Immature natural killer cell (primary cell): ENCODE measurements at regions not wholly inside any gene's neighbourhood (a gene's known extent, or its start where the extent isn't known, plus 50 kb on each side); places are given as distances from the start of the nearest gene placed in this dataset.
"Not testable (repeated sequence)": the region's sequence is repeated elsewhere in the genome, so short reads cannot be mapped to it uniquely, and the experiment has no call there.

Experiments
- DNase-seq, 3 donors: peaks; one replicate each; pipeline ENCODE4 v3.0.0; 2022; ENCODE audit warnings: mixed read lengths in 1 of 3
- H3K27ac Mint-ChIP-seq, 6 donors: one replicate each; pipeline ENCODE4 v1.8.0; 2020; ENCODE audit warnings: mixed read lengths in 6 of 6, mild to moderate bottlenecking in 5 of 6, inconsistent platforms in 4 of 6, moderate library complexity in 3 of 6
- H3K27me3 Mint-ChIP-seq, 3 donors: one replicate each; pipeline ENCODE4 v1.8.0; 2020 to 2021; ENCODE audit warnings: low read depth in 3 of 3, mild to moderate bottlenecking in 3 of 3, mixed read lengths in 3 of 3, moderate library complexity in 3 of 3, inconsistent platforms in 1 of 3
- H3K36me3 Mint-ChIP-seq, 3 donors: one replicate each; pipeline ENCODE4 v1.8.0; 2020; ENCODE audit warnings: mixed read lengths in 3 of 3, inconsistent platforms in 2 of 3, mild to moderate bottlenecking in 2 of 3
- H3K4me1 Mint-ChIP-seq, 2 donors: one replicate each; pipeline ENCODE4 v1.8.0; 2020; ENCODE audit warnings: inconsistent platforms in 2 of 2, mild to moderate bottlenecking in 2 of 2, mixed read lengths in 2 of 2, moderate library complexity in 1 of 2
- H3K4me3 Mint-ChIP-seq, 5 donors: one replicate each; pipeline ENCODE4 v1.8.0; 2020; ENCODE audit warnings: mild to moderate bottlenecking in 5 of 5, mixed read lengths in 5 of 5, inconsistent platforms in 3 of 5, moderate library complexity in 3 of 5
- H3K9me3 Mint-ChIP-seq, 6 donors: one replicate each; pipeline ENCODE4 v1.8.0; 2020; ENCODE audit warnings: mild to moderate bottlenecking in 6 of 6, mixed read lengths in 6 of 6, inconsistent platforms in 4 of 6, moderate library complexity in 3 of 6

GRCh38 chr9:7316166-7316795, 483.3 kb downstream of the DMAC1 start:
- peaks cover 21 to 40% (median 30%) of the 10 kb centered on the region in 6 donors for H3K9me3 Mint-ChIP-seq
- peaks cover 4 to 17% (median 10%) of the 10 kb centered on the region in 3 donors for H3K27me3 Mint-ChIP-seq
- DNase-seq = no peak
- H3K4me3 Mint-ChIP-seq = no peak overlapping the region
- H3K36me3 Mint-ChIP-seq = peaks cover 5 to 15% (median 10%) of the 10 kb centered on the region in 3 donors
- H3K4me1 Mint-ChIP-seq = no peaks in the 10 kb centered on the region
- H3K27ac Mint-ChIP-seq = no peak overlapping the region

GRCh38 chr9:7315746-7316145, 483.8 kb downstream of the DMAC1 start:
- H3K27ac Mint-ChIP-seq = no peak overlapping the region
- no peaks in the 10 kb centered on the region for H3K4me1 Mint-ChIP-seq
- peaks cover 23 to 45% (median 34%) of the 10 kb centered on the region in 6 donors for H3K9me3 Mint-ChIP-seq
- H3K36me3 Mint-ChIP-seq = peaks cover 10 to 17% (median 11%) of the 10 kb centered on the region in 3 donors
- no peak overlapping the region for H3K4me3 Mint-ChIP-seq
- peaks cover 4 to 17% (median 10%) of the 10 kb centered on the region in 3 donors for H3K27me3 Mint-ChIP-seq
- no peak for DNase-seq

- Mint-ChIP-seq H3K27ac (no peak overlapping the region), H3K9me3 (peaks cover 28 to 51% (median 40%) of the 10 kb centered on the region in 6 donors), H3K27me3 (peaks cover 4 to 17% (median 10%) of the 10 kb centered on the region in 3 donors), H3K36me3 (peaks cover 13 to 21% (median 15%) of the 10 kb centered on the region in 3 donors), H3K4me1 (no peaks in the 10 kb centered on the region), H3K4me3 (no peak overlapping the region)
- DNase-seq = no peak
These were observed 484.5 kb downstream of the DMAC1 start for GRCh38 chr9:7315116-7315515.

GRCh38 chr9:7313389-7313788, 486.2 kb downstream of the DMAC1 start:
- peaks cover 13 to 29% (median 18%) of the 10 kb centered on the region in 3 donors for H3K36me3 Mint-ChIP-seq
- H3K4me3 Mint-ChIP-seq = no peak overlapping the region
- no peaks in the 10 kb centered on the region for H3K4me1 Mint-ChIP-seq
- H3K27ac Mint-ChIP-seq = no peak overlapping the region
- H3K27me3 Mint-ChIP-seq = peaks cover 7 to 10% (median 8%) of the 10 kb centered on the region in 3 donors
- no peak for DNase-seq
- peaks cover 38 to 69% (median 55%) of the 10 kb centered on the region in 6 donors for H3K9me3 Mint-ChIP-seq

- Mint-ChIP-seq H3K27me3 (peaks cover 7 to 10% (median 9%) of the 10 kb centered on the region in 3 donors), H3K9me3 (peaks cover 37 to 67% (median 51%) of the 10 kb centered on the region in 6 donors), H3K36me3 (peaks cover 13 to 29% (median 18%) of the 10 kb centered on the region in 3 donors)
- H3K4me1 Mint-ChIP-seq, DNase-seq, H3K4me3 Mint-ChIP-seq, H3K27ac Mint-ChIP-seq: not testable (repeated sequence)
These were observed 490.5 kb downstream of the DMAC1 start for GRCh38 chr9:7309051-7309450.

GRCh38 chr9:7305677-7306076, 493.9 kb downstream of the DMAC1 start:
- Mint-ChIP-seq H3K4me1 (no peaks in the 10 kb centered on the region), H3K27me3 (peaks cover 5 to 13% (median 9%) of the 10 kb centered on the region in 3 donors), H3K9me3 (peaks cover 21 to 33% (median 28%) of the 10 kb centered on the region in 6 donors), H3K36me3 (peaks cover 1 to 11% (median 7%) of the 10 kb centered on the region in 3 donors), H3K4me3 (no peak overlapping the region), H3K27ac (no peak overlapping the region)
- DNase-seq = no peak

GRCh38 chr9:7304627-7304995, 495.0 kb downstream of the DMAC1 start:
- peaks cover 12 to 23% (median 19%) of the 10 kb centered on the region in 6 donors for H3K9me3 Mint-ChIP-seq
- H3K4me1 Mint-ChIP-seq = peaks cover 0 to 5% of the 10 kb centered on the region in 2 donors
- no peak overlapping the region for H3K4me3 Mint-ChIP-seq
- no peak for DNase-seq
- H3K27ac Mint-ChIP-seq = no peak overlapping the region
- peaks cover 8 to 13% (median 9%) of the 10 kb centered on the region in 3 donors for H3K27me3 Mint-ChIP-seq
- peaks cover 0 to 3% (median 0%) of the 10 kb centered on the region in 3 donors for H3K36me3 Mint-ChIP-seq

GRCh38 chr9:7303907-7304626, 495.5 kb downstream of the DMAC1 start:
- Mint-ChIP-seq H3K4me1 (peaks cover 0 to 7% of the 10 kb centered on the region in 2 donors), H3K36me3 (peaks cover 0 to 3% (median 0%) of the 10 kb centered on the region in 3 donors), H3K9me3 (peaks cover 7 to 17% (median 14%) of the 10 kb centered on the region in 6 donors), H3K27me3 (peaks cover 8 to 13% (median 9%) of the 10 kb centered on the region in 3 donors), H3K27ac (no peak overlapping the region), H3K4me3 (no peak overlapping the region)
- DNase-seq = no peak

GRCh38 chr9:7300484-7300883, 499.1 kb downstream of the DMAC1 start:
- H3K4me1 Mint-ChIP-seq = peaks cover 23 to 40% of the 10 kb centered on the region in 2 donors
- H3K27ac Mint-ChIP-seq = no peak overlapping the region

GRCh38 chr9:7298123-7298522, 501.5 kb downstream of the DMAC1 start:
- peaks cover 11 to 23% (median 13%) of the 10 kb centered on the region in 3 donors for H3K27me3 Mint-ChIP-seq
- H3K27ac Mint-ChIP-seq = peak overlapping the region in 5 of 6 donors; percentile 31 to 64 (median 56)
- peak; percentile 59 to 74 (median 62) for DNase-seq
- peaks cover 25 to 54% of the 10 kb centered on the region in 2 donors for H3K4me1 Mint-ChIP-seq
- peak overlapping the region; percentile 12 to 83 (median 51) for H3K4me3 Mint-ChIP-seq
- H3K36me3 Mint-ChIP-seq = no peaks in the 10 kb centered on the region
- H3K9me3 Mint-ChIP-seq = peaks cover 0 to 4% (median 0%) of the 10 kb centered on the region in 6 donors

More at GRCh38 chr9:7300484-7300883, 499.1 kb downstream of the DMAC1 start:
- Mint-ChIP-seq H3K36me3 (no peaks in the 10 kb centered on the region), H3K4me3 (no peak overlapping the region), H3K27me3 (peaks cover 3 to 19% (median 8%) of the 10 kb centered on the region in 3 donors), H3K9me3 (peaks cover 0 to 4% (median under 1%) of the 10 kb centered on the region in 6 donors)
- no peak for DNase-seq

- DNase-seq = no peak
- Mint-ChIP-seq H3K27ac (peak overlapping the region in 4 of 6 donors; percentile 31 to 64 (median 54)), H3K4me3 (peak overlapping the region; percentile 15 to 83 (median 51)), H3K27me3 (peaks cover 14 to 23% (median 15%) of the 10 kb centered on the region in 3 donors), H3K4me1 (peaks cover 31 to 60% of the 10 kb centered on the region in 2 donors), H3K36me3 (no peaks in the 10 kb centered on the region), H3K9me3 (peaks cover 0 to 4% (median 0%) of the 10 kb centered on the region in 6 donors)
These were observed 502.1 kb downstream of the DMAC1 start for GRCh38 chr9:7297521-7297920.

GRCh38 chr9:7293091-7293490, 506.5 kb downstream of the DMAC1 start:
- Mint-ChIP-seq H3K9me3 (peaks cover 0 to 4% (median 0%) of the 10 kb centered on the region in 6 donors), H3K27me3 (peaks cover 8 to 23% (median 23%) of the 10 kb centered on the region in 3 donors), H3K36me3 (no peaks in the 10 kb centered on the region), H3K27ac (no peak overlapping the region), H3K4me3 (no peak overlapping the region), H3K4me1 (peaks cover 24 to 46% of the 10 kb centered on the region in 2 donors)
- peak; percentile 9 to 36 (median 10) for DNase-seq

- Mint-ChIP-seq H3K27me3 (peaks cover 11 to 19% (median 14%) of the 10 kb centered on the region in 3 donors), H3K27ac (no peak overlapping the region), H3K9me3 (peaks cover 0 to 3% (median 0%) of the 10 kb centered on the region in 6 donors), H3K36me3 (no peaks in the 10 kb centered on the region), H3K4me3 (no peak overlapping the region), H3K4me1 (peaks cover 8 to 22% of the 10 kb centered on the region in 2 donors)
- no peak for DNase-seq
These were observed 509.8 kb downstream of the DMAC1 start for GRCh38 chr9:7289773-7290172.

GRCh38 chr9:7287986-7288385, 511.6 kb downstream of the DMAC1 start:
- Mint-ChIP-seq H3K27ac (no peak overlapping the region), H3K4me3 (no peak overlapping the region), H3K27me3 (peaks cover 8 to 21% (median 10%) of the 10 kb centered on the region in 3 donors), H3K9me3 (peaks cover 0 to 3% (median 0%) of the 10 kb centered on the region in 6 donors), H3K4me1 (peaks cover 5 to 7% of the 10 kb centered on the region in 2 donors), H3K36me3 (no peaks in the 10 kb centered on the region)
- DNase-seq = no peak
